Hepatocyte (in vitro differentiated cells): ENCODE measurements at regions not wholly inside any gene's neighbourhood (a gene's known extent, or its start where the extent isn't known, plus 50 kb on each side); places are given as distances from the start of the nearest gene placed in this dataset.

ENCODE experiments used
- EZH2 ChIP-seq: fragments of 200-600 bp; sonication (generic); IDR thresholded peaks from 2 replicates; pipeline ENCODE4 v1.6.1; 2016; ENCODE audit warnings: antibody characterized with exemption, mild to moderate bottlenecking, borderline replicate concordance
- EZH2phosphoT487 ChIP-seq: fragments of 200-600 bp; sonication (generic); IDR thresholded peaks from one replicate; pipeline ENCODE4 v1.6.1; 2018; ENCODE audit warnings: antibody characterized with exemption, mild to moderate bottlenecking, low read depth, moderate library complexity; ENCODE audit not compliant: unreplicated experiment, severe bottlenecking
- TF ChIP-seq, protein P1 (sequence below): fragments of 200-600 bp; sonication (generic); IDR thresholded peaks from 2 replicates; pipeline ENCODE4 v1.5.1; 2016; ENCODE audit warnings: antibody characterized with exemption, mild to moderate bottlenecking; ENCODE audit not compliant: poor library complexity

DNA sequence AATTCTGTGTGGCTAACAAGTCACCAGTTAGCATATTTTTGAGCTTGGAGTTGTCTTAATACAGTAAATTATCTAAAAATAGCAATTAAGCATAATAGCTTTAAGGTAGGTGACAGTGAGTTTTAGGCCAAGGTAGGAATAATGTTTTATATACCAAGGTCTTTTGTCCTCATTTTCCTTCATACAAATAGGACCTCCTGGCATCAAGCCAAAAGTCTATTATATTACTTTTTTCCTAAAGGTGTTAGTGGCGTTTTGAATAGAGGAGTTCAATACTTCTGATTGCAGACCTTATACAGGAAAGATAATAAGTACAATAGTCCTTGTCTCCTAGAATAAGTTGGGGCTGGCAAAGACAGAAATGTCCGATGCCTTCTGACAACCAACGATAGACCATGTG, 2277.7 kb downstream of the TP53TG3F start:
- TF ChIP-seq, protein P1, sequence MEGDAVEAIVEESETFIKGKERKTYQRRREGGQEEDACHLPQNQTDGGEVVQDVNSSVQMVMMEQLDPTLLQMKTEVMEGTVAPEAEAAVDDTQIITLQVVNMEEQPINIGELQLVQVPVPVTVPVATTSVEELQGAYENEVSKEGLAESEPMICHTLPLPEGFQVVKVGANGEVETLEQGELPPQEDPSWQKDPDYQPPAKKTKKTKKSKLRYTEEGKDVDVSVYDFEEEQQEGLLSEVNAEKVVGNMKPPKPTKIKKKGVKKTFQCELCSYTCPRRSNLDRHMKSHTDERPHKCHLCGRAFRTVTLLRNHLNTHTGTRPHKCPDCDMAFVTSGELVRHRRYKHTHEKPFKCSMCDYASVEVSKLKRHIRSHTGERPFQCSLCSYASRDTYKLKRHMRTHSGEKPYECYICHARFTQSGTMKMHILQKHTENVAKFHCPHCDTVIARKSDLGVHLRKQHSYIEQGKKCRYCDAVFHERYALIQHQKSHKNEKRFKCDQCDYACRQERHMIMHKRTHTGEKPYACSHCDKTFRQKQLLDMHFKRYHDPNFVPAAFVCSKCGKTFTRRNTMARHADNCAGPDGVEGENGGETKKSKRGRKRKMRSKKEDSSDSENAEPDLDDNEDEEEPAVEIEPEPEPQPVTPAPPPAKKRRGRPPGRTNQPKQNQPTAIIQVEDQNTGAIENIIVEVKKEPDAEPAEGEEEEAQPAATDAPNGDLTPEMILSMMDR = no peak
- no peak for TF ChIP-seq EZH2phosphoT487
- no peak for TF ChIP-seq EZH2
